HG02763 (cell line): ENCODE measurements at regions not wholly inside any gene's neighbourhood (a gene's known extent, or its start where the extent isn't known, plus 50 kb on each side); places are given as distances from the start of the nearest gene placed in this dataset.

ENCODE experiments used
- ATAC-seq: cut with Tn5 transposase; IDR thresholded peaks from one replicate; pipeline ENCODE4 v1.9.1; 2021; ENCODE audit warnings: mild to moderate bottlenecking, moderate library complexity; ENCODE audit not compliant: unreplicated experiment

GRCh38 chr11:92692826-92693546, 276.5 kb upstream of the MTNR1B start:
- ATAC-seq: no peak

GRCh38 chr11:92696076-92696475, 273.4 kb upstream of the MTNR1B start:
- no peak for ATAC-seq

- ATAC-seq: no peak
These were observed 271.8 kb upstream of the MTNR1B start for GRCh38 chr11:92697461-92698312.

DNA sequence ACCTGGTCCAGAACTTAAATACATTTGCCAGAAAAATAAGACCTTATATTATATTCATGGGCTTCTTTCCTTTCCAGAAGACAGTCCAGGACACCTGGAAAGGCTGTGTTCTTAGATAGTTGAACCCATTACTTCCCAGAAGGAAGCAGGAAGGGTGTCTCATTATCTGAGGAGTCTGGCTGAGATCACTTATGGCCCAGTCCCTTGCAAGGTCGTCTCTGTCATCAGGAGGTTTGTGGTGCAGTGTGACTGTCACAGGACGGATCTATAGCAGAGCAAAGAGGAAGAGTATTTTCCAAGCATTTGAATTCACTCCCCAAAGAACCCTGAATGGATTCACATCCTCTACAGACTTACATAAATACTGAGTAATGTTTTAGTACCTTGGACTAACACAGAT, 270.7 kb upstream of the MTNR1B start:
- no peak for ATAC-seq

GRCh38 chr11:92702037-92702804, 267.2 kb upstream of the MTNR1B start:
- no peak for ATAC-seq

DNA sequence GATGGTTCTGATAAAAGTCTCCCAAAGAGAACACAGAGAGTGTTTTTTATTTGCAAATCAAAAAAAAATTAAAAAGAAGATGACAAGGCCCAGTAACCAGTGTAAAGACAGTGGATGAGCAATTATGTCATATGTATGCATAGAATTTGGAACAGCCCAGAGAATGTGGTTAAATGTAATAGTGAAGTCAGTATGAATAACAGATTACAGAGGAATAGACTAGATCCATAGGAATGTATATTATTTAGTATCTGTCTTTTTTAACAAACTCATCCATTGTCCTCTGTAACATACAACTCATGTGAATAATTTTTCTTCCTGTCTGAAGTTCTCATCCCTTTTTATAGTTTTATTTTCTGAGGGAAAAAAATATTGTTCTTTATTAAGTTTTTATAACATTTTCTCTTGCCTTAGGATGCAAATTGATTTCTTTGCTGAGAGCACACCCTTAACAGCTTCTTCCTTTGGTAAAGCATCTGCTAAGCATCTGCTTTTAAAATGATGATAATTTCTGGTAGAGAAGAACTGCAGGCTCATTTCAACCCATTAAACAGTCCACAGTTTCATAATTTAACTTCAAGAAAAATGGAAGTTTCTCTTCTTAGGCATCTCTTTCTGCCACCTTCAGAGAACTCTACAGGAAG, 266.5 kb upstream of the MTNR1B start:
- ATAC-seq: no peak

DNA sequence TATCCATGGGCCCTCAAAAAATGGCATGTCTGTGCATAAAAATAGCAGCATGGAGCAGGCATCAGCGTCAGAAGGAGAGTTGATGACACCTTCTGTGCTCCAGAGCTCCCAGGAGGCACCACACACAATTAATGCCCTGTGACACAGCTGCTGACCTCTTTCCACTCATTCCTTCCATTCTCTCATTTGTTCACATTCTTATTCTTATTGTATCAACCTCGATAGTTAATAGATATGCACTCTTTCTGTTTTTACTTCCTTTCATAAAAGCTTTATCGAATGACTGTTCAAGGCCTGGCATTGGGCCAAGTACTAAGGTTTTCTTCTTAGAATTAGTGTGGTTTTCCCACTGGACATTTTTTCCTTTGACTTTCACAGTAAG, 266.0 kb upstream of the MTNR1B start:
- ATAC-seq: no peak

DNA sequence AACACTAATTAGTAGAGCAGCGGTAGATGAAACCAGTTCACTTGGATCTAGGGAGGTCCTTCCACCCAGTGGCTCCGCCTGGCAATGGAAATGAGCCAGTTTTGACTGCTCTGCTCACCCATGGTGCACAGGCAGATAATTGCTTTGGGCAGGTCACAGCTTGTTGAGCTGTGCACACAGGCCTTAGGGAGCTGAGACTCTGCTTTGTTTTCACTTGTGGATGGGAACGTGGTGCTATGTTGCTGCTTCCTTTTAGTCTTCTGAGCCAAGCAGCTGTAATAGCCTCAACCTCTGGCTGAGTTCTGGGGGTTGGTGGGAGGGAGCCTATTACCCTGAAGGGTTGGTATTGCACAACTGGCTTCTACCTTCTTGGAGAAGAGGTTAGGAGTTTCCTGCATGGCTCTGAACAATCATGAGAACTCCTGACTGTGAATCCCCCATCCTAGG, 262.3 kb upstream of the MTNR1B start:
- ATAC-seq: no peak

DNA sequence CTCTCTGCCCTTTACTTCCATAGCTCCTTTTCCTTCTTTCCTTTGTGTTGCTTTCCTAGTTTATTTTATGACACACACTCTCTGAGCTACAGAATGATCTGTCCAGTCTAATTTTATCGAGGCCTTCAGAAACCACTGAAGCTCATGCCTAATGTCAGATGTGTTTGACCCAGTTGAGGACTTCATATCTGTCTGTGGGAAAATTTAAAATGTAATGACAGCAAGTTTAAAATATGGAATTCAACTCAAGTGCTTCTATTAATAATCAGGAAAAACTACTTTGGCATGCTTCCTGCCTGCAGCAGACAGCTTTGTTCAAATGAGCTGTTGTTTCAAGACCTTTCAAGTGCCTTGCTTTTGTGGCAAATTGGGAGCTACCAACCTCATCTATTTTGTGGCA, 261.8 kb upstream of the MTNR1B start:
- ATAC-seq: no peak

- no peak for ATAC-seq
These were observed 260.1 kb upstream of the MTNR1B start for GRCh38 chr11:92709329-92709728.

DNA sequence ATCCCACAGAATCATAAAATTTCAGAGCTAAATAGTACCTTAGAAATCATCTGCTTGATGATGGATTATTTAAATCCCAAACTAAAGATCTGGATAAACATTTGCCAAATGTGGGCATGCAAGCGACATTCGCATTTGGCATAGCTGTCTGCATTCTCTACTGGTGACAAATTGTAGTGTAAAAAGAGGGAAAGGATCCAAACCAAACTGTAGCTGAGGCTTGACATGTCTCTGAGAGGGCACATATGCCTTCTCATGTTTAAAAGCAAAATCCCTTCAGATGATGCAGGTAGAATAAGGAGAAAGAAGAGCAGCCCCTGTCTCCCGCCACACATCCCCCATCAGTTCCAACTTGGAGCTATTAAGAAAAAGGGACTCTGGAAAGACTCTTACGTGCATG, 257.5 kb upstream of the MTNR1B start:
- no peak for ATAC-seq

DNA sequence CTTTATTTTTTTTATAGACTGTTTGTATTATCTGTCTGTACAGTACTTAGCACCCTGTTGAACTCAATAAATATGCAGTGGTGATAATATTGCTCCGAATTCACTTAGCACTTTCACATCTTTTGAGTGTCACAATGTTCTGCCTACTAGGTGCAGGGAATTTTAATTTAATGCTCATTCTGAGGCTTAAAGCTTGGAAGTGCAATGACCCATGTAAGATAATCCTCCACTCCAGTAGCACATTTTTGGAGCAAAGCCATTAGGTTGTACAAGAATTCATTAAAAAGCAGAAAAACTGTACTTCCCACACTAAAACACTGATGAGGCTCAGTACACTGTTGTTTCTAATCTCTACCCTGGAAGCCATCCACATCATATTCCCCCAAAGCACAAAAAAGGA, 255.3 kb upstream of the MTNR1B start:
- ATAC-seq: no peak

GRCh38 chr11:92717240-92717639, 252.2 kb upstream of the MTNR1B start:
- ATAC-seq: no peak

DNA sequence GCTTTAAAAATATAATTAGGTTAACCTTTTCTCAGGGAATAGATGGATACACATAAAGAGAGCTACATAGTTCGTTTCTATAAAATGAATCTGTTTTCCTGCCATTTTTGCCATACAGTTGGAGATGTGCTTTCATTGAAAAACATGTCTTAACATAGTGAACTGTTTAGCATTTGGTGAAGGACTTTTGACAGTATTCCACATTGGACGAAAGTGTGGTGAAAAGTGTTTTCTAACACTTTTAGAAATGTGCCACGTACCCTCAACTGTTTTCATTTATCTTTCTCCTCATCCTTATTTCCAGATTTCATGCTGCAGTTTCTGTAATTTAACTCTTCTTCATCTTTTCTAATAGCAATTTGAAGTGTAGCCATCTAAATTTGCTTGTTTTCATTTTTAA, 249.1 kb upstream of the MTNR1B start:
- ATAC-seq: no peak

DNA sequence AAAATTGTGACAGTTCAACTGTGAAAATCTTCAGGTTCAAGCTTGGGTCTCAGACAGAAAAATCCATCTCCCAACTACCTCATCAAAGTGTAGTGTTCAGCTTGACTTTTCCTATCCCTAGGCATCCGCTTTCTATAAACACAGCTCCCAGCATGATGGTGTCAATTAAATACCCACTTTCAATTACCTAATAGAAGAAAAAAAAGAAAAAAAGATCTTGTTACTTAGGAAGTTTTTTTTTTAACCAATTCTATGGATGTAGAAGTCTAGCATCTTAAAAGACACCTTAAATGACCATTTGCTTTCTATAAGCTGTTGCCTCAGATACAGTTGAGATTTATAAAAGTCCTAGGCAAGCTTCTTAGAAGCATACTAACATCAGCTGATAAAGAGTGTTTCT, 244.1 kb upstream of the MTNR1B start:
- no peak for ATAC-seq

DNA sequence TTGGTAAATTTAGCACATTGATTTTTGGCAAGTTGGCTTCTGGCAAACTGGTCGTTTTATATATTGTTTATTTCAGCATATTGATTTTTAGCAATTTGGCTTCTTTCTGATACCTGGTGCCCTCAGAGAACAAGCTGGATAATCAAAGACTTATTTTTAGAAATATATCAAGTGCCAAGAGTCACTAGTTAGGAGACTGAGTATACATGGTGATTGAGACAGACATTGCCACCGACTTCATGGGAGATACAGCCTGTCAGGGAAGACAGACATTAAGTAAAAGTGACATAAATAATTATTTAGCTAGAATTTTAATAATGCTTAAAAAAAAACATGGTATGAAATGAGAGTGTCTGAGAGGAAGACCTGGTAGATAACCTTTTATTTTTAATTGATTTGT, 242.3 kb upstream of the MTNR1B start:
- no peak for ATAC-seq

GRCh38 chr11:92727769-92728168, 241.7 kb upstream of the MTNR1B start:
- no peak for ATAC-seq

DNA sequence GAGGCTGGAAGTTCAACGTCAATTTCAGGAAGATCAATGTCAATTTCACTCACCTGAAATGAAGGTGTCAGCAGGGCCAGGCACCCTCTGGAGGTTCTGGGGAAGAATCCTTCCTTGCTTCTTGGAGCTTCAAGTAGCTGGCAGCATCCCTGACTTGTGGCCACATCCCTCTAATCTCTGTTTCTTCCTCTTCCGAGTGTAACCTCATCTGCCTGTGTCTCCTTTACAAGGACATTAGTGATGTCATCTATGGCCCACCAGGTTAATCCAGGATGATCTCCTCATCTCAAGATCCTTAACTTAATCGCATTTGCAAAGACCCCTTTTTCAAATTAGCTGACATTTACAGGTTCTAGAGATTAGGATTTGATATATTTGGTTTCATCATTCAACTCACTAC, 240.8 kb upstream of the MTNR1B start:
- no peak for ATAC-seq

DNA sequence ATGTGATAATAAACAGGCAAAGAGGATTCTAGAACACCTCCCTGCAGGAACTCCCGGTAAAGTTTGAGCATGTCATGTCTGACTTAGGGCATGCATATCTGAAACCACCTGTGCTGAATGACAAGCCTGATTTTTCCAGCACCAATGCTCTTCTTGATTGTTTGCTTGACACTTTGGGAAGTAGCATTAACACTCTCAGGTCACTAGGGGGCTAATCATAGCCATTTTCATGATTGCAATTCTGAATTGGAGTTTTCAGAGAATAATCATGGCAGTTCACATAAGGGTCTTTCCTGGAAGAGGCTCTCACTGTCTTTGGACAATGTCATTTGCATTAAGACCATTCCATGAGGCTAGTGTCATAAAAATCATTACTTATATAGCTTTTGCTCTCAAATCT, 234.4 kb upstream of the MTNR1B start:
- no peak for ATAC-seq

GRCh38 chr11:92738276-92738675, 231.2 kb upstream of the MTNR1B start:
- no peak for ATAC-seq

GRCh38 chr11:92739041-92739440, 230.4 kb upstream of the MTNR1B start:
- no peak for ATAC-seq
